Keratinocyte (primary cell): ENCODE measurements at regions not wholly inside any gene's neighbourhood (a gene's known extent, or its start where the extent isn't known, plus 50 kb on each side); places are given as distances from the start of the nearest gene placed in this dataset.

Experiments
- DNase-seq: peaks from one replicate; pipeline ENCODE4 v3.0.0-alpha.2; 2011; ENCODE audit warnings: low read depth, missing footprints, low spot score
- FAIRE-seq: peaks from 2 replicates; lab custom pipeline; 2011; peaks lifted over from hg19 to GRCh38; lab: Jason Lieb, UNC
- H2AFZ ChIP-seq: 2 replicates; pipeline ENCODE4 v1.6.0; 2012; ENCODE audit warnings: low read length, control low read depth, inconsistent platforms; ENCODE audit not compliant: control insufficient read depth
- H3K27ac ChIP-seq: 2 replicates; pipeline ENCODE4 v1.5.1; 2011; ENCODE audit warnings: low read length; ENCODE audit not compliant: control insufficient read depth, insufficient read depth
- H3K27me3 ChIP-seq: 3 replicates; pipeline ENCODE4 v1.6.0; 2011; ENCODE audit warnings: low read length; ENCODE audit not compliant: control insufficient read depth, insufficient read depth; ENCODE audit errors: extremely low read depth
- H3K36me3 ChIP-seq, 2 experiments: 2 replicates in 1 of 2; 3 replicates in 1 of 2; pipeline ENCODE4 v1.5.1; 2011; ENCODE audit warnings: low read length in 2 of 2, mild to moderate bottlenecking in 1 of 2; ENCODE audit not compliant: control insufficient read depth in 2 of 2, insufficient read depth in 2 of 2; ENCODE audit errors: extremely low read depth in 1 of 2
- H3K4me1 ChIP-seq: 3 replicates; pipeline ENCODE4 v1.5.1; 2011; ENCODE audit warnings: low read length; ENCODE audit not compliant: control insufficient read depth, insufficient read depth; ENCODE audit errors: extremely low read depth
- H3K4me2 ChIP-seq: 3 replicates; pipeline ENCODE4 v1.6.0; 2011; ENCODE audit warnings: low read depth, low read length; ENCODE audit not compliant: control insufficient read depth, insufficient read depth; ENCODE audit errors: extremely low read depth
- H3K4me3 ChIP-seq, 3 experiments: fragments of 200-600 bp in 1 of 3; sonication (generic) in 1 of 3; 2 replicates in 2 of 3; 3 replicates in 1 of 3; pipeline ENCODE4 v1.5.1; 2011 to 2016; ENCODE audit warnings: low read length in 3 of 3, mild to moderate bottlenecking in 3 of 3, control low read depth in 2 of 3, inconsistent platforms in 1 of 3, low read depth in 1 of 3, mixed read lengths in 1 of 3, mixed run types in 1 of 3, moderate library complexity in 1 of 3; ENCODE audit not compliant: control insufficient read depth in 2 of 3, insufficient read depth in 2 of 3; ENCODE audit errors: extremely low read depth in 1 of 3
- H3K79me2 ChIP-seq: 2 replicates; pipeline ENCODE4 v1.6.0; 2012; ENCODE audit warnings: low read length; ENCODE audit not compliant: control insufficient read depth, insufficient read depth
- H3K9ac ChIP-seq: 3 replicates; pipeline ENCODE4 v1.6.0; 2011; ENCODE audit warnings: low read length; ENCODE audit not compliant: control insufficient read depth, insufficient read depth; ENCODE audit errors: extremely low read depth
- H3K9me1 ChIP-seq: 3 replicates; pipeline ENCODE4 v1.6.0; 2011; ENCODE audit warnings: low read length; ENCODE audit not compliant: control insufficient read depth, insufficient read depth; ENCODE audit errors: extremely low read depth
- H3K9me3 ChIP-seq: 2 replicates; pipeline ENCODE4 v1.5.1; 2012; ENCODE audit warnings: low read depth, low read length; ENCODE audit not compliant: control insufficient read depth
- H4K20me1 ChIP-seq: 3 replicates; pipeline ENCODE4 v1.6.0; 2011; ENCODE audit warnings: low read length; ENCODE audit not compliant: control insufficient read depth, insufficient read depth; ENCODE audit errors: extremely low read depth
- EZH2 ChIP-seq: IDR thresholded peaks from one replicate; pipeline ENCODE4 v1.6.1; 2012; ENCODE audit warnings: inconsistent platforms, mild to moderate bottlenecking, low read length, moderate library complexity
- dilution Hi-C: fragments of 300-500 bp; cut with MboI; formaldehyde crosslinking; loops from one replicate; pipeline ENCODE4 v1.7.0; 2020; ENCODE audit warnings: low sequenced_read_pairs; ENCODE audit not compliant: extremely low pct_ligation_motif_present
- TF ChIP-seq, protein P1 (sequence below), 3 experiments: IDR thresholded peaks in 1 of 3; conservative IDR thresholded peaks in 1 of 3; optimal IDR thresholded peaks in 1 of 3; 2 replicates in 2 of 3; 3 replicates in 1 of 3; pipeline versions ENCODE3 to v1.5.1; 2011; ENCODE audit warnings: low read length in 3 of 3, mild to moderate bottlenecking in 3 of 3, moderate library complexity in 2 of 3, control low read depth in 1 of 3, inconsistent platforms in 1 of 3; ENCODE audit not compliant: insufficient read depth in 2 of 3; ENCODE audit errors: extremely low read depth in 1 of 3

DNA sequence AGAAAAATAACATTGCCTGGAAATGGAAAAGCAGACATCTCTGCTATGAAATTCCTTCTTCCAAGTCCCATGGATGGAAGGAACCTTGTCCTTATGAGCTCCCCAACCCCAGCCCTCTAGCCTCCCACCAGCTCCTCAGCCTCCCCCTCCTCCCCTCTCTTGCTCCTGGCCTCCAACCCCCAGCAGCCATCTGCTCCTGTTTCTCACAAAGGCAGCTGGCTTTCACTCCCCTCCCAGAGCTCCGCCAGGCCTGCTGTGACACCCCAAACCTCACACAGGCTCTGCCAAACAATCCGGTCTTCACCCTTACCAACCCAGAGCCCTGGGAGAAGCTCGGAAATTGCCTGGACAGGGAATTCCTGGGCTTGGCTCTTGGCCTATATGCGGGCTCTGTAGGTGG lies 69.2 kb downstream of the KLHDC7A start:
- Histone ChIP-seq H3K9ac (no peak overlapping the region), H3K27ac (no peak overlapping the region), H3K4me2 (no peak overlapping the region), H2AFZ (no peak overlapping the region), H3K79me2 (no peaks in the 10 kb centered on the region), H3K9me1 (no peaks in the 10 kb centered on the region), H4K20me1 (no peaks in the 10 kb centered on the region), H3K4me3 (no peak overlapping the region), H3K27me3 (peaks cover 3% of the 10 kb centered on the region), H3K36me3 (no peaks in the 10 kb centered on the region), H3K9me3 (no peaks in the 10 kb centered on the region), H3K4me1 (no peaks in the 10 kb centered on the region)
- DNase-seq, result no peak
- TF ChIP-seq EZH2, result no peak
- TF ChIP-seq, protein P1, sequence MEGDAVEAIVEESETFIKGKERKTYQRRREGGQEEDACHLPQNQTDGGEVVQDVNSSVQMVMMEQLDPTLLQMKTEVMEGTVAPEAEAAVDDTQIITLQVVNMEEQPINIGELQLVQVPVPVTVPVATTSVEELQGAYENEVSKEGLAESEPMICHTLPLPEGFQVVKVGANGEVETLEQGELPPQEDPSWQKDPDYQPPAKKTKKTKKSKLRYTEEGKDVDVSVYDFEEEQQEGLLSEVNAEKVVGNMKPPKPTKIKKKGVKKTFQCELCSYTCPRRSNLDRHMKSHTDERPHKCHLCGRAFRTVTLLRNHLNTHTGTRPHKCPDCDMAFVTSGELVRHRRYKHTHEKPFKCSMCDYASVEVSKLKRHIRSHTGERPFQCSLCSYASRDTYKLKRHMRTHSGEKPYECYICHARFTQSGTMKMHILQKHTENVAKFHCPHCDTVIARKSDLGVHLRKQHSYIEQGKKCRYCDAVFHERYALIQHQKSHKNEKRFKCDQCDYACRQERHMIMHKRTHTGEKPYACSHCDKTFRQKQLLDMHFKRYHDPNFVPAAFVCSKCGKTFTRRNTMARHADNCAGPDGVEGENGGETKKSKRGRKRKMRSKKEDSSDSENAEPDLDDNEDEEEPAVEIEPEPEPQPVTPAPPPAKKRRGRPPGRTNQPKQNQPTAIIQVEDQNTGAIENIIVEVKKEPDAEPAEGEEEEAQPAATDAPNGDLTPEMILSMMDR (optimal IDR thresholded peaks at IDR 0.05 in 1 of 3, IDR thresholded peaks at IDR 0.05 in 1 of 3, conservative IDR thresholded peaks at IDR 0.05 in 1 of 3; ENCODE audit: extremely low read depth in 1 of 3, insufficient read depth in 2 of 3, low read length in 3 of 3), result no peak
- FAIRE-seq, result no peak
- dilution Hi-C loops, result no loop called here

DNA sequence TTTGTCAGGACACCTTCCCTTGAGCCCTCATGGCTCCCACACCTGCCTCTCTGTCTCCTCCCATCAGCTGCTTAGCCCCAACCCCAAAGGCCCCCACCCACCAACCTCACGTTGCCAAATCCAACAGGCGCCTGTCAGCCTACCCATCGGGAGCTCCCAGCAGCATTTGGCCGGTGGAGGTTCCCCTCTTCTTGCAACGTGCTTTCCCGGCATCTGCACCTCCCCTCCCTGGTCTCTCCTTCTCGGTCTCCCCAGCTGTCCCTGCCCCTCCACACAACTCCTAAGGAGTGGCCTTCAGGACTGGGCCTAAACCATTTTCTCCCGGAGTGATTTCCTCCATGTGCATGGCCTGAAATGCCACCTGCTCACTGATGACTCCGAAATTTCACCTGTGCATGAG lies 71.9 kb downstream of the KLHDC7A start:
- dilution Hi-C loops, result no loop called here
- H2AFZ ChIP-seq, result no peak overlapping the region
- no peak overlapping the region for H3K4me3 ChIP-seq
- H3K79me2 ChIP-seq, result no peaks in the 10 kb centered on the region
- peaks cover 8% of the 10 kb centered on the region for H3K27me3 ChIP-seq
- DNase-seq, result no peak
- H3K4me1 ChIP-seq, result no peaks in the 10 kb centered on the region
- FAIRE-seq, result no peak
- no peaks in the 10 kb centered on the region for H3K36me3 ChIP-seq
- H3K27ac ChIP-seq, result no peak overlapping the region
- no peak overlapping the region for H3K4me2 ChIP-seq
- TF ChIP-seq, protein P1 (optimal IDR thresholded peaks at IDR 0.05 in 1 of 3, IDR thresholded peaks at IDR 0.05 in 1 of 3, conservative IDR thresholded peaks at IDR 0.05 in 1 of 3; ENCODE audit: extremely low read depth in 1 of 3, insufficient read depth in 2 of 3, low read length in 3 of 3), result no peak
- no peak for TF ChIP-seq EZH2
- H3K9me3 ChIP-seq, result no peaks in the 10 kb centered on the region
- H3K9me1 ChIP-seq, result no peaks in the 10 kb centered on the region
- H3K9ac ChIP-seq, result no peak overlapping the region
- H4K20me1 ChIP-seq, result no peaks in the 10 kb centered on the region
